Keratinocyte (primary cell): ENCODE measurements at regions not wholly inside any gene's neighbourhood (a gene's known extent, or its start where the extent isn't known, plus 50 kb on each side); places are given as distances from the start of the nearest gene placed in this dataset.

Source experiments
- DNase-seq: peaks from one replicate; pipeline ENCODE4 v3.0.0-alpha.2; 2011; ENCODE audit warnings: low read depth, missing footprints, low spot score
- FAIRE-seq: peaks from 2 replicates; lab custom pipeline; 2011; peaks lifted over from hg19 to GRCh38; lab: Jason Lieb, UNC
- H2AFZ ChIP-seq: 2 replicates; pipeline ENCODE4 v1.6.0; 2012; ENCODE audit warnings: low read length, control low read depth, inconsistent platforms; ENCODE audit not compliant: control insufficient read depth
- H3K27ac ChIP-seq: 2 replicates; pipeline ENCODE4 v1.5.1; 2011; ENCODE audit warnings: low read length; ENCODE audit not compliant: control insufficient read depth, insufficient read depth
- H3K27me3 ChIP-seq: 3 replicates; pipeline ENCODE4 v1.6.0; 2011; ENCODE audit warnings: low read length; ENCODE audit not compliant: control insufficient read depth, insufficient read depth; ENCODE audit errors: extremely low read depth
- H3K36me3 ChIP-seq, 2 experiments: 2 replicates in 1 of 2; 3 replicates in 1 of 2; pipeline ENCODE4 v1.5.1; 2011; ENCODE audit warnings: low read length in 2 of 2, mild to moderate bottlenecking in 1 of 2; ENCODE audit not compliant: control insufficient read depth in 2 of 2, insufficient read depth in 2 of 2; ENCODE audit errors: extremely low read depth in 1 of 2
- H3K4me1 ChIP-seq: 3 replicates; pipeline ENCODE4 v1.5.1; 2011; ENCODE audit warnings: low read length; ENCODE audit not compliant: control insufficient read depth, insufficient read depth; ENCODE audit errors: extremely low read depth
- H3K4me2 ChIP-seq: 3 replicates; pipeline ENCODE4 v1.6.0; 2011; ENCODE audit warnings: low read depth, low read length; ENCODE audit not compliant: control insufficient read depth, insufficient read depth; ENCODE audit errors: extremely low read depth
- H3K4me3 ChIP-seq, 3 experiments: fragments of 200-600 bp in 1 of 3; sonication (generic) in 1 of 3; 2 replicates in 2 of 3; 3 replicates in 1 of 3; pipeline ENCODE4 v1.5.1; 2011 to 2016; ENCODE audit warnings: low read length in 3 of 3, mild to moderate bottlenecking in 3 of 3, control low read depth in 2 of 3, inconsistent platforms in 1 of 3, low read depth in 1 of 3, mixed read lengths in 1 of 3, mixed run types in 1 of 3, moderate library complexity in 1 of 3; ENCODE audit not compliant: control insufficient read depth in 2 of 3, insufficient read depth in 2 of 3; ENCODE audit errors: extremely low read depth in 1 of 3
- H3K79me2 ChIP-seq: 2 replicates; pipeline ENCODE4 v1.6.0; 2012; ENCODE audit warnings: low read length; ENCODE audit not compliant: control insufficient read depth, insufficient read depth
- H3K9ac ChIP-seq: 3 replicates; pipeline ENCODE4 v1.6.0; 2011; ENCODE audit warnings: low read length; ENCODE audit not compliant: control insufficient read depth, insufficient read depth; ENCODE audit errors: extremely low read depth
- H3K9me1 ChIP-seq: 3 replicates; pipeline ENCODE4 v1.6.0; 2011; ENCODE audit warnings: low read length; ENCODE audit not compliant: control insufficient read depth, insufficient read depth; ENCODE audit errors: extremely low read depth
- H3K9me3 ChIP-seq: 2 replicates; pipeline ENCODE4 v1.5.1; 2012; ENCODE audit warnings: low read depth, low read length; ENCODE audit not compliant: control insufficient read depth
- H4K20me1 ChIP-seq: 3 replicates; pipeline ENCODE4 v1.6.0; 2011; ENCODE audit warnings: low read length; ENCODE audit not compliant: control insufficient read depth, insufficient read depth; ENCODE audit errors: extremely low read depth
- EZH2 ChIP-seq: IDR thresholded peaks from one replicate; pipeline ENCODE4 v1.6.1; 2012; ENCODE audit warnings: inconsistent platforms, mild to moderate bottlenecking, low read length, moderate library complexity
- dilution Hi-C: fragments of 300-500 bp; cut with MboI; formaldehyde crosslinking; loops from one replicate; pipeline ENCODE4 v1.7.0; 2020; ENCODE audit warnings: low sequenced_read_pairs; ENCODE audit not compliant: extremely low pct_ligation_motif_present
- TF ChIP-seq, protein P1 (sequence below), 3 experiments: IDR thresholded peaks in 1 of 3; conservative IDR thresholded peaks in 1 of 3; optimal IDR thresholded peaks in 1 of 3; 2 replicates in 2 of 3; 3 replicates in 1 of 3; pipeline versions ENCODE3 to v1.5.1; 2011; ENCODE audit warnings: low read length in 3 of 3, mild to moderate bottlenecking in 3 of 3, moderate library complexity in 2 of 3, control low read depth in 1 of 3, inconsistent platforms in 1 of 3; ENCODE audit not compliant: insufficient read depth in 2 of 3; ENCODE audit errors: extremely low read depth in 1 of 3

DNA sequence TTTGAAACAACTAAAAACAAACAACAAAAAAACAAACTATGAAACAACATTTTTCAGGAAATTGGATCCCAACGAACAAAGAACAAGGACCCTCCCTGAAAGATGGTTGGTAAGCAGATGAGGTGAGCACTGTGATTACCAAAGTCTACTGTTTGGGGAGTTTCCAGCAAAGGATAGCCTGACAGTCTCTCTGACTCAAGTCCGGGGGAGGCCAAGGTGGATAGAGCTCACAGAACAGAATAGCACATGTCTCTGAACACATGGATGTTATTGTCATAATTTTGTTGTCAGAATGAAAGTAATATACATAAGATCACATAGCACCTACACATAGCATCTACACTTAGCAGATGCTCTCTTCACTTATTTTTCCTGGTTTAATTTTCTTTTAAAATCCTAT, 501.3 kb upstream of the TENM4 start:
- Histone ChIP-seq H3K27me3 (no peaks in the 10 kb centered on the region), H3K79me2 (no peaks in the 10 kb centered on the region), H3K4me2 (no peak overlapping the region), H3K9me1 (no peaks in the 10 kb centered on the region), H3K9ac (no peak overlapping the region), H4K20me1 (no peaks in the 10 kb centered on the region), H3K36me3 (no peaks in the 10 kb centered on the region), H3K9me3 (no peaks in the 10 kb centered on the region), H3K4me3 (no peak overlapping the region), H3K4me1 (peaks cover 12% of the 10 kb centered on the region), H2AFZ (no peak overlapping the region), H3K27ac (no peak overlapping the region)
- FAIRE-seq, result no peak
- TF ChIP-seq EZH2, result no peak
- TF ChIP-seq, protein P1, sequence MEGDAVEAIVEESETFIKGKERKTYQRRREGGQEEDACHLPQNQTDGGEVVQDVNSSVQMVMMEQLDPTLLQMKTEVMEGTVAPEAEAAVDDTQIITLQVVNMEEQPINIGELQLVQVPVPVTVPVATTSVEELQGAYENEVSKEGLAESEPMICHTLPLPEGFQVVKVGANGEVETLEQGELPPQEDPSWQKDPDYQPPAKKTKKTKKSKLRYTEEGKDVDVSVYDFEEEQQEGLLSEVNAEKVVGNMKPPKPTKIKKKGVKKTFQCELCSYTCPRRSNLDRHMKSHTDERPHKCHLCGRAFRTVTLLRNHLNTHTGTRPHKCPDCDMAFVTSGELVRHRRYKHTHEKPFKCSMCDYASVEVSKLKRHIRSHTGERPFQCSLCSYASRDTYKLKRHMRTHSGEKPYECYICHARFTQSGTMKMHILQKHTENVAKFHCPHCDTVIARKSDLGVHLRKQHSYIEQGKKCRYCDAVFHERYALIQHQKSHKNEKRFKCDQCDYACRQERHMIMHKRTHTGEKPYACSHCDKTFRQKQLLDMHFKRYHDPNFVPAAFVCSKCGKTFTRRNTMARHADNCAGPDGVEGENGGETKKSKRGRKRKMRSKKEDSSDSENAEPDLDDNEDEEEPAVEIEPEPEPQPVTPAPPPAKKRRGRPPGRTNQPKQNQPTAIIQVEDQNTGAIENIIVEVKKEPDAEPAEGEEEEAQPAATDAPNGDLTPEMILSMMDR (optimal IDR thresholded peaks at IDR 0.05 in 1 of 3, IDR thresholded peaks at IDR 0.05 in 1 of 3, conservative IDR thresholded peaks at IDR 0.05 in 1 of 3; ENCODE audit: extremely low read depth in 1 of 3, insufficient read depth in 2 of 3, low read length in 3 of 3), result no peak
- DNase-seq, result no peak
- dilution Hi-C loops, result no loop called here

DNA sequence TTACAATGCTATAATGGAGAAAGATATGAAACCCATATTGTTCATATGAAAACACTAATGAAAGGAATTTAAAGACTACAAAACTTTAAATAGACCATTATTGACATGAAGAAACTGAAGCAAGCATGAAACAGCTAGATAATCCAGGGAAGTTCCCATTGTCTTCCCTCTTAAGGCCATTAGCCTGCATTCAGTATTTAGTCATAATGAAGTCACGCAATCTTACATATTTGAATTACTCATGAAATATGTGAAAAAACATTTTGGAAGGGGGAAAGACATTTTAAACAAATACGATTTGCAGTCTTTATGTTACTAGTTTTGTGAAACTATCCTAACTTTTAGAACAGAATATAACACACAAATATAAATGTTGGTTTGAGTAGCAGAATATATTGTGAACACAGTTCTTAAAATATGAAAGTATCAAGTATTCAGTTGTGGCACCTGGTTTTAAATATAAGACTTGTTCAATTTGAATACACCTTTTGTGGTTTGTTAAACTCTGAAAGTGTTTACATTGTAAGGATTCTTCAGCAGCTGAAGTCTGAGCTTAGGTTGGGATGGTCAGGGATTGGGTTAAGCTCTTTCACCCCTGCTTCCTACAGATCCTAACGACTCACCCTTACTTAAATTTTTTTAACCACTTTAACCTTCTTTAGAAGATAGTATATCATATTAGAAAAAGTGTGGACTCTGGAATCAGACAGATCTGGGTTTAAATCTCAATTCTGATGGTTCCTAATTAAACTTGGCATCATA, 500.3 kb upstream of the TENM4 start:
- FAIRE-seq (no peak), DNase-seq (peak; percentile 4)

More for the DNA sequence above, 500.3 kb upstream of the TENM4 start:
- no peak overlapping the region for H3K9ac ChIP-seq
- no peaks in the 10 kb centered on the region for H3K79me2 ChIP-seq
- TF ChIP-seq, protein P1 (optimal IDR thresholded peaks at IDR 0.05 in 1 of 3, IDR thresholded peaks at IDR 0.05 in 1 of 3, conservative IDR thresholded peaks at IDR 0.05 in 1 of 3; ENCODE audit: extremely low read depth in 1 of 3, insufficient read depth in 2 of 3, low read length in 3 of 3), result no peak
- TF ChIP-seq EZH2, result no peak
- H3K4me1 ChIP-seq, result peaks cover 12% of the 10 kb centered on the region
- no peaks in the 10 kb centered on the region for H3K9me3 ChIP-seq
- no peak overlapping the region for H3K27ac ChIP-seq
- H4K20me1 ChIP-seq, result no peaks in the 10 kb centered on the region
- H2AFZ ChIP-seq, result no peak overlapping the region
- dilution Hi-C loops, result no loop called here
- H3K4me2 ChIP-seq, result no peak overlapping the region
- H3K4me3 ChIP-seq, result no peak overlapping the region
- no peaks in the 10 kb centered on the region for H3K36me3 ChIP-seq
- H3K9me1 ChIP-seq, result no peaks in the 10 kb centered on the region
- H3K27me3 ChIP-seq, result no peaks in the 10 kb centered on the region
